Esophagus muscularis mucosa (tissue), 3 donors: ENCODE measurements at regions not wholly inside any gene's neighbourhood (a gene's known extent, or its start where the extent isn't known, plus 50 kb on each side); places are given as distances from the start of the nearest gene placed in this dataset.

ENCODE experiments used
- POLR2A ChIP-seq: fragments of 450-650 bp; IDR thresholded peaks from one replicate; pipeline ENCODE4 v1.6.1; 2017; ENCODE audit warnings: antibody characterized with exemption, moderate library complexity, mild to moderate bottlenecking, low read depth
- TF ChIP-seq, protein P1 (sequence below), 3 experiments: fragments of 200-600 bp in 2 of 3; fragments of 450-650 bp in 1 of 3; sonication (generic) in 2 of 3; IDR thresholded peaks; one replicate each; pipeline ENCODE4 v1.5.1; 2017 to 2019; ENCODE audit warnings: antibody characterized with exemption in 3 of 3, mild to moderate bottlenecking in 2 of 3, moderate library complexity in 1 of 3

GRCh38 chr14:62146030-62146429 is 383.8 kb downstream of the SNAPC1 start:
- TF ChIP-seq POLR2A = no peak
- TF ChIP-seq, protein P1, sequence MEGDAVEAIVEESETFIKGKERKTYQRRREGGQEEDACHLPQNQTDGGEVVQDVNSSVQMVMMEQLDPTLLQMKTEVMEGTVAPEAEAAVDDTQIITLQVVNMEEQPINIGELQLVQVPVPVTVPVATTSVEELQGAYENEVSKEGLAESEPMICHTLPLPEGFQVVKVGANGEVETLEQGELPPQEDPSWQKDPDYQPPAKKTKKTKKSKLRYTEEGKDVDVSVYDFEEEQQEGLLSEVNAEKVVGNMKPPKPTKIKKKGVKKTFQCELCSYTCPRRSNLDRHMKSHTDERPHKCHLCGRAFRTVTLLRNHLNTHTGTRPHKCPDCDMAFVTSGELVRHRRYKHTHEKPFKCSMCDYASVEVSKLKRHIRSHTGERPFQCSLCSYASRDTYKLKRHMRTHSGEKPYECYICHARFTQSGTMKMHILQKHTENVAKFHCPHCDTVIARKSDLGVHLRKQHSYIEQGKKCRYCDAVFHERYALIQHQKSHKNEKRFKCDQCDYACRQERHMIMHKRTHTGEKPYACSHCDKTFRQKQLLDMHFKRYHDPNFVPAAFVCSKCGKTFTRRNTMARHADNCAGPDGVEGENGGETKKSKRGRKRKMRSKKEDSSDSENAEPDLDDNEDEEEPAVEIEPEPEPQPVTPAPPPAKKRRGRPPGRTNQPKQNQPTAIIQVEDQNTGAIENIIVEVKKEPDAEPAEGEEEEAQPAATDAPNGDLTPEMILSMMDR (IDR thresholded peaks at IDR 0.05) = no peak
